Mucosa of rectum (tissue), 2 donors: ENCODE measurements at regions not wholly inside any gene's neighbourhood (a gene's known extent, or its start where the extent isn't known, plus 50 kb on each side); places are given as distances from the start of the nearest gene placed in this dataset.

Source experiments
- H3K27ac ChIP-seq, 2 donors: one replicate each; pipeline ENCODE4 v1.7.0; 2013; ENCODE audit warnings: inconsistent platforms in 2 of 2, low read depth in 2 of 2, low read length in 2 of 2
- H3K27me3 ChIP-seq, 2 donors: one replicate each; pipeline ENCODE4 v1.7.0; 2013; ENCODE audit warnings: low read length in 2 of 2; ENCODE audit not compliant: control insufficient read depth in 2 of 2, insufficient read depth in 2 of 2
- H3K36me3 ChIP-seq, 2 donors: one replicate each; pipeline ENCODE4 v1.7.0; 2013; ENCODE audit warnings: low read length in 2 of 2; ENCODE audit not compliant: control insufficient read depth in 2 of 2, insufficient read depth in 2 of 2
- H3K4me1 ChIP-seq, 2 donors: one replicate each; pipeline ENCODE4 v1.7.0; 2013; ENCODE audit warnings: low read length in 2 of 2, mild to moderate bottlenecking in 1 of 2; ENCODE audit not compliant: control insufficient read depth in 2 of 2, insufficient read depth in 2 of 2
- H3K4me3 ChIP-seq, 2 donors: one replicate each; pipeline ENCODE4 v1.7.0; 2013; ENCODE audit warnings: low read length in 2 of 2
- H3K9ac ChIP-seq, 2 donors: one replicate each; pipeline ENCODE4 v1.7.0; 2013; ENCODE audit warnings: low read length in 2 of 2, low read depth in 1 of 2, mild to moderate bottlenecking in 1 of 2
- H3K9me3 ChIP-seq, 2 donors: one replicate each; pipeline ENCODE4 v1.7.0; 2013; ENCODE audit warnings: low read length in 2 of 2; ENCODE audit not compliant: control insufficient read depth in 2 of 2
- donor health status: healthy.
- donor health status: Normal muscosa, but diverticular disease.

GRCh38 chr5:145077028-145077427 lies 758.1 kb downstream of the PRELID2 start:
- H3K4me3 ChIP-seq = no peak overlapping the region
- H3K36me3 ChIP-seq = no peaks in the 10 kb centered on the region
- no peak overlapping the region for H3K9ac ChIP-seq
- no peaks in the 10 kb centered on the region for H3K4me1 ChIP-seq
- no peaks in the 10 kb centered on the region for H3K27me3 ChIP-seq
- no peak overlapping the region for H3K27ac ChIP-seq
- H3K9me3 ChIP-seq = no peaks in the 10 kb centered on the region

GRCh38 chr5:145076040-145076439 lies 759.1 kb downstream of the PRELID2 start:
- no peaks in the 10 kb centered on the region for H3K4me1 ChIP-seq
- H3K27me3 ChIP-seq = no peaks in the 10 kb centered on the region
- no peaks in the 10 kb centered on the region for H3K9me3 ChIP-seq
- H3K4me3 ChIP-seq = no peak overlapping the region
- H3K27ac ChIP-seq = no peak overlapping the region
- H3K36me3 ChIP-seq = no peaks in the 10 kb centered on the region
- H3K9ac ChIP-seq = no peak overlapping the region

GRCh38 chr5:145072889-145073288 lies 762.3 kb downstream of the PRELID2 start:
- Histone ChIP-seq H3K4me3 (no peak overlapping the region), H3K27me3 (no peaks in the 10 kb centered on the region), H3K27ac (no peak overlapping the region), H3K9me3 (no peaks in the 10 kb centered on the region), H3K4me1 (no peaks in the 10 kb centered on the region), H3K36me3 (no peaks in the 10 kb centered on the region), H3K9ac (no peak overlapping the region)

- H3K36me3 ChIP-seq = no peaks in the 10 kb centered on the region
- no peaks in the 10 kb centered on the region for H3K27me3 ChIP-seq
- no peak overlapping the region for H3K9ac ChIP-seq
- no peak overlapping the region for H3K27ac ChIP-seq
- H3K4me3 ChIP-seq = no peak overlapping the region
- H3K4me1 ChIP-seq = no peaks in the 10 kb centered on the region
- no peaks in the 10 kb centered on the region for H3K9me3 ChIP-seq
Measured at GRCh38 chr5:145068721-145069120, 766.4 kb downstream of the PRELID2 start.

GRCh38 chr5:145062280-145063062 lies 772.7 kb downstream of the PRELID2 start:
- Histone ChIP-seq H3K36me3 (no peaks in the 10 kb centered on the region), H3K4me3 (no peak overlapping the region), H3K4me1 (no peaks in the 10 kb centered on the region), H3K9me3 (no peaks in the 10 kb centered on the region), H3K9ac (no peak overlapping the region), H3K27ac (no peak overlapping the region), H3K27me3 (no peaks in the 10 kb centered on the region)

GRCh38 chr5:145056800-145057199 lies 778.3 kb downstream of the PRELID2 start:
- no peaks in the 10 kb centered on the region for H3K36me3 ChIP-seq
- no peak overlapping the region for H3K4me3 ChIP-seq
- H3K9me3 ChIP-seq = no peaks in the 10 kb centered on the region
- H3K9ac ChIP-seq = no peak overlapping the region
- no peak overlapping the region for H3K27ac ChIP-seq
- H3K27me3 ChIP-seq = no peaks in the 10 kb centered on the region
- H3K4me1 ChIP-seq = no peaks in the 10 kb centered on the region

- Histone ChIP-seq H3K36me3 (no peaks in the 10 kb centered on the region), H3K27me3 (no peaks in the 10 kb centered on the region), H3K9ac (no peak overlapping the region), H3K4me1 (no peaks in the 10 kb centered on the region), H3K27ac (no peak overlapping the region), H3K4me3 (no peak overlapping the region), H3K9me3 (no peaks in the 10 kb centered on the region)
Measured at GRCh38 chr5:145050181-145050580, 785.0 kb downstream of the PRELID2 start.

- H3K27ac ChIP-seq = no peak overlapping the region
Measured at GRCh38 chr5:145044970-145045369, 790.2 kb downstream of the PRELID2 start.

GRCh38 chr5:145028626-145029025 lies 806.5 kb downstream of the PRELID2 start:
- no peaks in the 10 kb centered on the region for H3K36me3 ChIP-seq
- no peak overlapping the region for H3K27ac ChIP-seq
- H3K27me3 ChIP-seq = no peaks in the 10 kb centered on the region
- H3K9ac ChIP-seq = no peak overlapping the region
- no peaks in the 10 kb centered on the region for H3K9me3 ChIP-seq
- H3K4me3 ChIP-seq = no peak overlapping the region
- H3K4me1 ChIP-seq = no peaks in the 10 kb centered on the region

More at GRCh38 chr5:145044970-145045369, 790.2 kb downstream of the PRELID2 start:
- Histone ChIP-seq H3K27me3 (no peaks in the 10 kb centered on the region), H3K4me3 (no peak overlapping the region), H3K4me1 (no peaks in the 10 kb centered on the region), H3K9me3 (no peaks in the 10 kb centered on the region), H3K36me3 (no peaks in the 10 kb centered on the region), H3K9ac (no peak overlapping the region)

GRCh38 chr5:145027286-145027685 lies 807.9 kb downstream of the PRELID2 start:
- H3K36me3 ChIP-seq = no peaks in the 10 kb centered on the region
- H3K9me3 ChIP-seq = no peaks in the 10 kb centered on the region
- H3K27ac ChIP-seq = no peak overlapping the region
- no peak overlapping the region for H3K9ac ChIP-seq
- no peak overlapping the region for H3K4me3 ChIP-seq
- no peaks in the 10 kb centered on the region for H3K4me1 ChIP-seq
- H3K27me3 ChIP-seq = no peaks in the 10 kb centered on the region
